Glomerular visceral epithelial cell (primary cell): ENCODE measurements at regions not wholly inside any gene's neighbourhood (a gene's known extent, or its start where the extent isn't known, plus 50 kb on each side); places are given as distances from the start of the nearest gene placed in this dataset.

Experiments used
- DNase-seq: peaks from one replicate; pipeline ENCODE4 v3.0.0-alpha.2; 2016; ENCODE audit errors: extremely low spot score

- DNase-seq = peak; percentile 1
Observed at GRCh38 chrX:16222151-16222550, 54.9 kb downstream of the MAGEB17 start.

DNA sequence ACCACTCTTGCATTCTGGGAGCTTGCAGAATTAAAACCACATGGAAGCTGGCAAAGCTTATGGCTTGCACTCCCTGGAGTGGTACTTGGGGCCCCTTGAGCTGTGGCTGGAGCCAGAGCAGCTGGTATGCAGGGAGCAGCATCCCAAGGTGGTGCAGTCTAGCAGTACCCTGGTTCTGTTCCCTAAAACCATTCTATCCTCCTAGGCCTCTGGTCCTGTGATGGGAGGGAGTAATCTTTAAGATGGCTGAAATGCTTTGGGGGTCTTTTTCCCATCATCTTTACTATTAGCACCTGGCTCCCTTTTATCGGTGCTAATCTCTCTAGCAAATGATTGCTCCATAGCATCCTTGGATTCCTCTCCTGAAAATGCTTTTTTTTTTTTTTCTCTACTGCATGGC lies 56.1 kb downstream of the MAGEB17 start:
- no peak for DNase-seq

- peak; percentile 87 for DNase-seq
Observed at GRCh38 chrX:16239211-16239610, 71.9 kb downstream of the MAGEB17 start.

DNA sequence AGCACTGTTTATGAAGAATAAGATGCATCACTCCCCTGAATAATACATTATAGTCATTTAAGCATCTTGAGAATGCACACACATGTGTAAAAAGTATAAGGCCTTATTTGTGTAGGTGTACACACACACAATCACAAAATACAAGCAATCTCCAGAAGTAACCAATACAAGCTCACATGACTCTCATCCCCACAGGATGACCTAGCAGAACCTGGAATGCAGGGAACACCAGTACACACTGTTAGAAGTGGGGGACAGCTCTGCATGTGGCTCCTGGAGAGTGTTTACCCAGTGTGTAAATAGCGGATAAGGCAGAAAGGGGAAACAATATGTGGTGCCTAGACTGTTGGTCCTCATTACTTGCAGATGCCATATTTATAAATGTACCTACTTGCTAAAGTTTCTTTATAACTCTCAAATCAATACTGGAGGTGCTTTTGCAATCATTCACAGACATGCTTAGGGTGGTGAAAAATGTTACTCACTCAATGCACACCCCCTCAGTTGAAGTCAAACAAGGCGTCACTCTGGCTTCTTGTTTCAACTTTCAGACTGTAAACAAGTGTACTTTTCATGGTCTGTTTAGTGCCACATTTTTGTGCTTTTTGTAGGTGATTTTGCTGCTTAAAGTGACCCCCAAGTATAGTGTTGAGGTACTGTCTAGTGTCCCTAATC lies 73.1 kb downstream of the MAGEB17 start:
- no peak for DNase-seq

- DNase-seq = no peak
Observed at GRCh38 chrX:16240968-16241367, 73.7 kb downstream of the MAGEB17 start.

DNA sequence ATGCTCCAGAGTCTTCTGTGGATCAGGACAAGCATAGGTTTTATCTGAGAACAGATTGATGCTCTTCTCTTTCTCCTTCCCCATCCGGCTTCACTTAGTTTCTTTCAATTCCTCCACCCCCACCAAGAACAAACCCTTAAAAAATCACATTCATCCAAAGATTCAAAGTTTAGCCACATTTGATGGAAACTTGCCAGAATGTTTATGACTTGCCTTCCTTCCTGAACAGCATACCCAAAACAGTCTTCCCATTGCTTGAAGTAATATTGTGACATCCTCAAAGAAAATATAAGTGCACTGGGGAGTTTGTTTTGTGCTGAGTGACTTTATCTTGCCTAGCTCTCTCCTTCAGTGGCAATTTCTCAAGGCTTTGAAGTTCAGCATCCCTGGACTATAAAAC lies 83.0 kb downstream of the MAGEB17 start:
- DNase-seq = no peak

DNA sequence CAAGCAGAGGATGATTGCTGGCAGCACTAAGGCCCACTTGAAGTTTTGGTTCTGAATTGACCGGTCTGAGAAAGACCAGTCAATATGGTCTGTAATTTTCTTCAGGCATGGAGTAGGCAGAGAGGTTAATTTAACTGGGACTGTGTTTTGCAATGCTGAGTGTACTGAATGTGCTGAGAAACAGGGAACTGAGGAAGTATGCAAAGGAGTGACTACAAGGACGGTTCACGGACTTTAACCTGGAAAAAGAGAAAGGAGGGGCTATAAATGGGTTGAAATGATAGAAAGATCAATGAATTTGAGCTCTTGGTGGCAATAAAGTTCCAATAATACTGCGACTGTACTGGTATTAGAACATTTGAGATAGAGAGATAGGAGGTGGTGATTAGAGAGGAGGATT lies 84.5 kb downstream of the MAGEB17 start:
- no peak for DNase-seq

- no peak for DNase-seq
Observed at GRCh38 chrX:16258882-16259281, 91.6 kb downstream of the MAGEB17 start.

- DNase-seq = no peak
Observed at GRCh38 chrX:16267431-16267830, 100.2 kb downstream of the MAGEB17 start.

GRCh38 chrX:16268206-16268605 lies 100.9 kb downstream of the MAGEB17 start:
- no peak for DNase-seq

DNA sequence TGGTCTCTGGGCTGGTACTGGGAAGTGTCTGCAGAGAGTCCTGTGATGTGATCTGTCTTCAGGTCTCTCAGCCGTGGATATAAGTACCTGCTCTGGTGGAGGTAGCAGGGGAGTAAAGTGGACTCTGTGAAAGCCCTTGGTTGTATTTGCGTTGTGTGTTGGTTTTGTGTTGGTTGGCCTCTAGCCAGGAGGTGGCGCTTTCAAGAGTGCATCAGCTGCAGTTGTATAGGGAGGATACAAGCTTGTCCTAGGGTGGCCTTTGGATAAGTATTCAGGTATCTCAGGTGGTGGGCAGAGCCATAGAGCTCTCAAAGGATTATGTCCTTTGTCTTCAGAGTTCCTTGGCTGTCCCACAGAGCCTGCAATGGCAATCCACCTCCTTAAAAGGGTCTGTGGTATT lies 111.6 kb downstream of the MAGEB17 start:
- DNase-seq = no peak

DNA sequence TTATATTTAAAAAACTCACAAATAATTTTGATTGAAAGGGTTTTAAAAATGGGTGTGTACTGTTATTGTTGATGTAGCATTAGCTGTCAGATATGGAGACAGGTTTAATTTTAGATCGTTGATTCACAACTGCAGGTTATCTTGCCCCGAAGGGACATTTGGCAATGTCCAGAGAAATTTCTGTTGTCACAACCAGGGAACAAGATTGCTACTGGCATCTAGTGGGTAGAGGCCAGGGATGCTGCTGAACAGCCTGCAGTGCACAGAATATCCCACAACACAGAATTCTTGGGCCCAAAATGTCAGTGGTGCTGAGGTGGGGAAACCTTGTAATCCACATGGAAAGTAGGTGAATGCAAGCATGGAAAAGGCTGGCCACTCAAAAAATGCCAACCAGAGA lies 114.9 kb downstream of the MAGEB17 start:
- DNase-seq = no peak

DNA sequence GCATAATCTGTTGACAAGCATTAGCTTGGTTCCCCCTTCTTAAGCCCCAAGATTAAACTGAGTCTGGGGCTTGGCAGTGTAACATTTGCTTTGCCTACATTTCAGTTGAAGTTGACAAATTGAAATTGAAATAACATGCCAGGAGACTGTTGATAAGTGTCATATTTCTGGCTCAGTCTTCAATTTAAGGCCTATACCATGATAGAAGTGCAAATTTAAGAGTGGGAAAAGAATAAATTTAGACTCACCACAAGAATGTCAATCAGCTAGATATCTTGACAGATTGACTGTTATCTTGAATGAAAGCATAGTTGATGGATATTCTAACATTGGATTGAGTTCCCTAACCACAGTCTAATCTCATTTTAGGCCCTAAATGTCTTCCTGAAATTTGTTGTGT lies 117.6 kb downstream of the MAGEB17 start:
- DNase-seq = no peak

DNA sequence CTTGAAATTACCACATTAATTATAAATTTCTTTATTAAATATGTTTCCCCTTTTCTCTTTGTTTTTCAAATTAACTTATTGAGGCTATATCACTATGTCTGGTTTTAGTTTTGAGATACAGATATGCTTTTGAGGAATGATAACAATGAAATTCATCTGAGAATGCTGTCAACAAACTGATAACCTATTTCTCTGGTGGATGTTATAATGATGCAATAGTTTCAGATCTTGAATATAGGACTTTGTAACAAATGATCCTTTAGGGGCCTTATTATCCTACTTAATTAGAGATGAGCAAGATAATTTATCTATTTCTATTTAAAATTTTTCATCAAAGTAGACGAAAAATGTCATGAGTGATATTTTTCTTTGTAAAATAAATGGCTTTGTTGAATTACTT lies 123.7 kb downstream of the MAGEB17 start:
- no peak for DNase-seq

DNA sequence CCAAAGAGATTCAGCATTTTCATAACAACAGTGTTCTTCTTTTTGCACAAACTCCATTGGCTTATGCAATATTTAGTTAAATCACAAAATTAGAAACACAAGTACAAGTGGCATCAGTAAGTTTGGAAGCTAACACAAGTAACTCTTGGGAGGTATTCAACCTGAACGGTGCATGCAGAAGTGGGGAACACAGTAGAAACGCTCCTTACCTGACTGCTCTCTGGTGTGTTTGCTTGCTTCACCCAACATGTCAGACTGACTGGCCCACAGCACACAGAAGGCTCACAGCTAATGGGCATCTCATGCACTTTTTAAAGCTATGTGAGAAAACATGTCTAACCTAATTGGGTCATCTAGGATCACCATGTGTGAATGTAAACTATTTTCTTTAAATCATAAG lies 133.6 kb downstream of the MAGEB17 start:
- DNase-seq = no peak

DNA sequence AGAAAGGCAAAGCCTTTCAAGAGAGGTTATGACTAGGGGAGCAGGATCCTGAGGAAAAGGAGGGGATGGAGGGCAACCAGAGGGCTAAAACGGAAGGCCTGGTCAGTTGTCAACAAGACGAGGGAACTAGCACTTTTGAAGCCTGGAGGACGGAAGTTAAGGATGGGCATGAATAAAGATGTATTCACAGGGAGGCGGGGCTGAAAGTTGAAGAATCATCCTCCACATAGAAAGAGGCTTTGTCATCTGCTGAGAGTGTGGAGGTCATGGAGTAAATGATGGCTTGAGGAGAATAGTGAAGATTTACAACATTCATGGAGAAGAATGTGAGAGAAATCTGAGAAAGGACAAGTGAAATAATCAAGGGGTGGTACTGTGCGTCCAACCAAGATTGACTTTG lies 137.5 kb downstream of the MAGEB17 start:
- no peak for DNase-seq

DNA sequence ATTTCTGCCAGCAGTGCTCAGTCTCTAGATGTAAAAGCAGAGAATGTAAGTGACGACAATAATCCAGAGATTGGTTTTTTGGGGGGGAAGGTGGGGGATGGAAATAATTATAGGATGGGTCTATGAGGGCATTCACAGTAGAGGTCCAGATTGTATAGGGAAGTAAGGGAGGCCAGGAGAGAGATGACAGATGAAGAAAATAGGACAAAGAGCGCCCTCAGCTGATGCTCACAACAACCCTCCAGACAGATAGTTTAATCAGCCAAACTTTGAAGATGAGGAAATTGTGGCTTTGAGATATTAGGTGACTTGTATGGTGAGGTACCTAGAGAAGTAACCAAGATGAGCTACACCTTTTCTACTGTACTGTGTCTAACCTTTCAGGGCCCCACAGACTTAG lies 137.9 kb downstream of the MAGEB17 start:
- no peak for DNase-seq

DNA sequence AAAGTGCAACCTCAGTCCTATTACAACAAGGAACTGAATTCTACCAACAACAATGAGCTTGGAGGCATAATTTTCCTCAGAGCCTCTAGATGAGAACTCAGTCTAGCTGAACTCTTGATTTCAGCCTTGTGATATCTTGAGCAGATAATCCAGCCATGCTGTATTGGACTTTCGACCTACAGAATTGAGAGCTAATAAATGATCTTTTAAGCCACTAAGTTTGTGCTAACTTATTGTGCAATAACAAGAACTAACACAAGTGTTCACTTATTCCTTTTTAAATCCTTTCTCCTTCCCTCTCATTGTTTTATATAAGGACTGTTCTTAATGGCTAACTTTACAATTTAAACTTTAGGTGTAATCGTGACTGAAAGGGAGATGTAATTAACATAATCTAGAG lies 140.7 kb downstream of the MAGEB17 start:
- DNase-seq = no peak

DNA sequence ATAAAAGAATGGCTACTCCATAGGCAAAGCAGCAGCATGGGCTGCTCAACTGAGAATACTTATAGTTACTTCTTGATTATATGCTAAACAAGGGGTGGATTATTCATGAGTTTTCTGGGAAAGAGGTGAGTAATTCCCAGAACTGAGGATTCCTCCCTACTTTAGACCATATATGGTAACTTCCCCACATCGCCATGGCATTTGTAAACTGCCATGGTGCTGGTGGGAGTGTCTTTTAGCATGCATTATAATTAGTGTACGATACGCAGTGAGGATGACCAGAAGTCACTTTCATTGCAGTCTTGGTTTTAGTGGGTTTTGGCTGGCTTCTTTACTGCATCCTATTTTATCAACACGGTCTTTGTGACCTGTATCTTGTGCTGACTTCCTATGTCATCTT lies 141.5 kb downstream of the MAGEB17 start:
- no peak for DNase-seq

DNA sequence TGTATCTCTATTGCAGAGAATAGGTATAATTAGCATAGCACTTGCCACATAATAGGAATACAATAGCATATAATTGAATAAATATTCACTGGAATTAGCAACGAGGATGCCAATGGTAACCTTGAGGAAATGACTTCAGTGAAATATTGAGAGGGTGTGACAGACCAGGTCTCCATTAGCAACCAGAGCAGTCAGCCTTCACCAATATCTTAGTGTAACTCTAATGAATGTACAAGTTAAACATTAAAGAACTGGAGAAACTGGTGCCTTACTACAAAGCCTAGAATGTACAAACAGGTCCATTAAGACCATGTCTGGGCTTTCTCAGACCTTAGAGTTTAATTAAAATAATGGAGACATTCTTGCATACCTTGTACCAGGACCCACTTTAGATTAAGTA lies 143.0 kb downstream of the MAGEB17 start:
- peak; percentile 1 for DNase-seq

- DNase-seq = no peak
Observed at GRCh38 chrX:16311671-16312070, 144.4 kb downstream of the MAGEB17 start.

GRCh38 chrX:16312761-16313623 lies 145.7 kb downstream of the MAGEB17 start:
- DNase-seq = no peak

DNA sequence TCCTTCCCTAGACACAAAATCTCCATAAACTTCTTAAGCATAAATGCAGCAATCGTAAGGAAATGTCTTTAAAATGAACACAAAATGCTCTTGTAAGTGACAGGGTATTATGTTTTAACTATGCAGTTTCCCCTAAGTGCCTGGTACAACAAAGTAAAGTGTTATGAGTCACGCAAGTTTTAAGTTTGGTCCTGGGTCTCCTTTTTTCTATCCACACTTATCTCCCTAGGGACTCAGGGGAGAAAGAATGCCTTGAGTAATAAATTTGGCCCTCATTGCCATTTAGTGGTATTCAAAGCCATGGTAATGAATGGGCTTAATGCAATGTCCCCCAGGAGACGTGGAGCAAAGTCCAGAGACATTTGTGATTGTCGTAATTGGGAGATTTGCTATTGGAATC lies 149.1 kb downstream of the MAGEB17 start:
- DNase-seq = no peak
